ENCODE measurements at regions not wholly inside any gene's neighbourhood (a gene's known extent, or its start where the extent isn't known, plus 50 kb on each side); places are given as distances from the start of the nearest gene placed in this dataset.

GRCh38 chr21:15275615-15276235, 210.9 kb upstream of the NRIP1 start:
- DNase-seq (ENCODE audit: low read depth) = no peak
- TF ChIP-seq CTCF (IDR thresholded peaks at IDR 0.05; ENCODE audit: control insufficient read depth, extremely low read depth, insufficient read depth) = no peak
- H3K4me3 ChIP-seq (ENCODE audit: low read depth, low read length) = no peak overlapping the region

GRCh38 chr21:15276243-15276642, 211.4 kb upstream of the NRIP1 start:
- no peak for TF ChIP-seq CTCF (IDR thresholded peaks at IDR 0.05; ENCODE audit: control insufficient read depth, extremely low read depth, insufficient read depth)
- no peak overlapping the region for H3K4me3 ChIP-seq (ENCODE audit: low read depth, low read length)
- no peak for DNase-seq (ENCODE audit: low read depth)

- TF ChIP-seq CTCF (IDR thresholded peaks at IDR 0.05; ENCODE audit: control insufficient read depth, extremely low read depth, insufficient read depth) = no peak
- H3K4me3 ChIP-seq (ENCODE audit: low read depth, low read length) = no peak overlapping the region
- DNase-seq (ENCODE audit: low read depth) = no peak
These were observed 212.7 kb upstream of the NRIP1 start for GRCh38 chr21:15277466-15277865.

- no peak overlapping the region for H3K4me3 ChIP-seq (ENCODE audit: low read depth, low read length)
- no peak for DNase-seq (ENCODE audit: low read depth)
- TF ChIP-seq CTCF (IDR thresholded peaks at IDR 0.05; ENCODE audit: control insufficient read depth, extremely low read depth, insufficient read depth) = no peak
These were observed 213.5 kb upstream of the NRIP1 start for GRCh38 chr21:15278279-15278678.

GRCh38 chr21:15278851-15279250, 214.1 kb upstream of the NRIP1 start:
- no peak for TF ChIP-seq CTCF (IDR thresholded peaks at IDR 0.05; ENCODE audit: control insufficient read depth, extremely low read depth, insufficient read depth)
- DNase-seq (ENCODE audit: low read depth) = no peak
- H3K4me3 ChIP-seq (ENCODE audit: low read depth, low read length) = no peak overlapping the region

- DNase-seq (ENCODE audit: low read depth) = no peak
- no peak for TF ChIP-seq CTCF (IDR thresholded peaks at IDR 0.05; ENCODE audit: control insufficient read depth, extremely low read depth, insufficient read depth)
- no peak overlapping the region for H3K4me3 ChIP-seq (ENCODE audit: low read depth, low read length)
These were observed 214.7 kb upstream of the NRIP1 start for GRCh38 chr21:15279482-15279881.

GRCh38 chr21:15281714-15282113, 216.9 kb upstream of the NRIP1 start:
- no peak for DNase-seq (ENCODE audit: low read depth)
- TF ChIP-seq CTCF (IDR thresholded peaks at IDR 0.05; ENCODE audit: control insufficient read depth, extremely low read depth, insufficient read depth) = no peak

More at GRCh38 chr21:15281714-15282113, 216.9 kb upstream of the NRIP1 start:
- no peak overlapping the region for H3K4me3 ChIP-seq (ENCODE audit: low read depth, low read length)
